Heart left ventricle (tissue), 16 donors: ENCODE measurements at regions not wholly inside any gene's neighbourhood (a gene's known extent, or its start where the extent isn't known, plus 50 kb on each side); places are given as distances from the start of the nearest gene placed in this dataset.

Experiments
- ATAC-seq, 4 donors: fragments of 200-7000 bp; cut with Tn5 transposase; one replicate each; pipeline ENCODE4 v1.9.1; 2020 to 2022; ENCODE audit warnings: moderate library complexity in 4 of 4, mild to moderate bottlenecking in 3 of 4, moderate number of reproducible peaks in 1 of 4
- DNase-seq, 5 donors: peaks; one replicate each; pipeline ENCODE4 v3.0.0-alpha.2; 2020
- H3K27ac ChIP-seq, 12 donors: fragments of 200-600 bp; sonication (generic) in 4 of 12; one replicate each; pipeline versions ENCODE4 v1.5.0 to v1.8.0; 2016 to 2022; ENCODE audit warnings: mild to moderate bottlenecking in 2 of 12
- H3K27me3 ChIP-seq, 9 donors: fragments of 200-600 bp; sonication (generic) in 2 of 9; one replicate each; pipeline versions ENCODE4 v1.5.1 to v1.8.0; 2016 to 2022; ENCODE audit warnings: mild to moderate bottlenecking in 3 of 9
- H3K36me3 ChIP-seq, 9 donors: fragments of 200-600 bp; sonication (generic) in 2 of 9; one replicate each; pipeline versions ENCODE4 v1.5.0 to v1.8.0; 2018 to 2022; ENCODE audit warnings: mild to moderate bottlenecking in 2 of 9
- H3K4me1 ChIP-seq, 12 donors: fragments of 200-600 bp; sonication (generic) in 4 of 12; one replicate each; pipeline versions ENCODE4 v1.5.0 to v1.8.0; 2016 to 2022; ENCODE audit warnings: mild to moderate bottlenecking in 3 of 12
- H3K4me3 ChIP-seq, 12 donors: fragments of 200-600 bp; sonication (generic) in 4 of 12; one replicate each; pipeline versions ENCODE4 v1.5.0 to v1.8.0; 2017 to 2022; ENCODE audit warnings: mild to moderate bottlenecking in 9 of 12, moderate library complexity in 4 of 12
- H3K9me3 ChIP-seq, 12 donors: fragments of 200-600 bp; sonication (generic) in 4 of 12; one replicate each; pipeline versions ENCODE4 v1.5.0 to v1.8.0; 2016 to 2022; ENCODE audit warnings: mild to moderate bottlenecking in 1 of 12
- POLR2A ChIP-seq, 2 donors: fragments of 450-650 bp; IDR thresholded peaks; one replicate each; pipeline ENCODE4 v1.6.1; 2017; ENCODE audit warnings: antibody characterized with exemption in 2 of 2, mild to moderate bottlenecking in 2 of 2, moderate library complexity in 2 of 2
- WGBS, 4 donors: extraction: QIAGEN DNeasy Blood & Tissue Kit in 2 of 4; methylation state at CpG; one replicate each; pipeline versions ENCODE4 v1.1.5 to v1.1.7; 2013 to 2018; 5-methylcytosine and 5-hydroxymethylcytosine counted together
- intact Hi-C, 10 donors: fragments of 100-400 bp; cut with DNase I; formaldehyde crosslinking; loops; one replicate each; pipeline versions ENCODE4 v1.11.1 to v1.14.2; 2022
- TF ChIP-seq, protein P1 (sequence below), 12 donors: fragments of 200-600 bp; sonication (generic) in 4 of 12; IDR thresholded peaks; one replicate each; pipeline versions ENCODE4 v1.5.0 to v1.8.0; 2018 to 2022; ENCODE audit warnings: antibody characterized with exemption in 12 of 12, mild to moderate bottlenecking in 5 of 12
- donor health status: ischemic (EF 13 %, LVEDD 7.1; RV severe dilation, severe dysfunction).
- donor health status: healthy with polysubstance abuse.
- donor health status: DM: no; HTN: yes; CAD: no.
- donor health status: DM: no; HTN: no; CAD: no.
- donor health status: ischemic (EF 25% LVEDD 6.9; RV normal size, moderate dysfunction).
- donor health status: ischemic (EF 25% LVEDD 5.7; RV mildly dilated, moderate dysfunction).
- donor health status: healthy.
- donor health status: DM: yes; HTN: yes; CAD: no.
- donor health status: ischemic (EF 35%, LVEDD 5.7; RV mildly dilated, moderate dysfunction).
- donor health status: nonischemic (EF 11% LVEDD 7.7; RV severe dilation, severe dysfunction).
- donor health status: DM: yes; HTN: yes; CAD: no.
- donor health status: PGD.
- donor health status: ischemic (EF 29% LVEDD 5.4; RV normal size, mild dysfunction).
- donor health status: nonischemic (EF 23%, LVEDD 6.1; RV moderate dilation, normal function).

DNA sequence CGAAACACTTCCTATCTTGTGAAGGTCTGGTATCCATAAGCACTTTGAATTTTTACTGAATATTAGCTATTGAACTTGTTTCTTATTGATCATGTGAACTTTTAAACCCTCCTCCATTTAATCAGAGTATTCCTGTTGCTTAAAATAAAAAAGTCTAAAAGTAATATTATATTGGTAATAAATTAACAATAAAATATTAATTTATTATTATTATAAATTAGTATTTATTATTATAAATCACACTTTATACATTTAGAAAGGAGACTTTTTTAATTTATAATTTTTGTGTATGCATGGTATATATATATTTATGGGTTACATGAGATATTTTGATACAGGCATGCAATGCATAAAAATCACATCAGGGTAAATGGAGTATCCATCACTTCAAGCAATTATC, 295.4 kb upstream of the NETO1 start:
- intact Hi-C loops = no loop called here
- Histone ChIP-seq H3K27ac (no peak overlapping the region), H3K4me3 (no peak overlapping the region), H3K27me3 (no peaks in the 10 kb centered on the region), H3K4me1 (no peaks in the 10 kb centered on the region), H3K9me3 (peaks cover 0 to 10% (median 0%) of the 10 kb centered on the region in 12 donors), H3K36me3 (no peaks in the 10 kb centered on the region)
- DNase-seq (no peak), ATAC-seq (no peak)
- WGBS, 4 donors = 61 to 76% (median 72%) methylated on average over 1 of the region's 1 CpG
- TF ChIP-seq, protein P1, sequence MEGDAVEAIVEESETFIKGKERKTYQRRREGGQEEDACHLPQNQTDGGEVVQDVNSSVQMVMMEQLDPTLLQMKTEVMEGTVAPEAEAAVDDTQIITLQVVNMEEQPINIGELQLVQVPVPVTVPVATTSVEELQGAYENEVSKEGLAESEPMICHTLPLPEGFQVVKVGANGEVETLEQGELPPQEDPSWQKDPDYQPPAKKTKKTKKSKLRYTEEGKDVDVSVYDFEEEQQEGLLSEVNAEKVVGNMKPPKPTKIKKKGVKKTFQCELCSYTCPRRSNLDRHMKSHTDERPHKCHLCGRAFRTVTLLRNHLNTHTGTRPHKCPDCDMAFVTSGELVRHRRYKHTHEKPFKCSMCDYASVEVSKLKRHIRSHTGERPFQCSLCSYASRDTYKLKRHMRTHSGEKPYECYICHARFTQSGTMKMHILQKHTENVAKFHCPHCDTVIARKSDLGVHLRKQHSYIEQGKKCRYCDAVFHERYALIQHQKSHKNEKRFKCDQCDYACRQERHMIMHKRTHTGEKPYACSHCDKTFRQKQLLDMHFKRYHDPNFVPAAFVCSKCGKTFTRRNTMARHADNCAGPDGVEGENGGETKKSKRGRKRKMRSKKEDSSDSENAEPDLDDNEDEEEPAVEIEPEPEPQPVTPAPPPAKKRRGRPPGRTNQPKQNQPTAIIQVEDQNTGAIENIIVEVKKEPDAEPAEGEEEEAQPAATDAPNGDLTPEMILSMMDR (IDR thresholded peaks at IDR 0.05) = no peak
- no peak for TF ChIP-seq POLR2A (IDR thresholded peaks at IDR 0.05)

- no peak for TF ChIP-seq POLR2A (IDR thresholded peaks at IDR 0.05)
- DNase-seq = no peak
- no peaks in the 10 kb centered on the region for H3K9me3 ChIP-seq
- H3K4me1 ChIP-seq = no peaks in the 10 kb centered on the region
- no peaks in the 10 kb centered on the region for H3K27me3 ChIP-seq
- H3K4me3 ChIP-seq = no peak overlapping the region
- H3K27ac ChIP-seq = no peak overlapping the region
- H3K36me3 ChIP-seq = no peaks in the 10 kb centered on the region
- ATAC-seq = no peak
- intact Hi-C loops = no loop called here
These were observed 288.3 kb upstream of the NETO1 start for GRCh38 chr18:73156117-73156516.

- 54 to 62% (median 56%) methylated on average over 2 of the region's 2 CpGs for WGBS, 4 donors
These were observed 285.5 kb upstream of the NETO1 start for GRCh38 chr18:73153271-73153670.

DNA sequence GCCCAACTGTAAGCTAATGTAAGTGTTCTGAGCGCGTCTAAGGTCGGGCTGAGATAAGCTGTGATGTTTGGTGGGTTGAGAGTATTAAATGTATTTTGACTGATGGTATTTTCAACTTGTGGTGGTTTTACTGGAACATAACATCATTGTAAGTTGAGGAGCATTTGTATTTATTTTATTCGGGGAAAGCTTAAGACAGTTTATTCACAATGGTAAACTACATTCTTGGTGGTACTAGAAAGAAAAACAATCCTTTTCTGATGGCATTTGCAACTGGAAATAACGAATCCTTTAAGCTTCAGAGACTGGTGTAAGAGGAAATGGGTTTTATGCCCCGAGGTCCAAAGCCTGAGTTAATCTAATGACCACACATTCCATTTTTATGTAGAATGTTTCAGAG, 283.3 kb upstream of the NETO1 start:
- Histone ChIP-seq H3K27me3 (no peaks in the 10 kb centered on the region), H3K36me3 (no peaks in the 10 kb centered on the region), H3K4me3 (no peak overlapping the region), H3K9me3 (peaks cover 0 to 3% (median 0%) of the 10 kb centered on the region in 12 donors), H3K27ac (no peak overlapping the region), H3K4me1 (no peaks in the 10 kb centered on the region)
- no peak for TF ChIP-seq POLR2A (IDR thresholded peaks at IDR 0.05)
- intact Hi-C loops = no loop called here
- DNase-seq (no peak), ATAC-seq (no peak)
- WGBS, 4 donors = 81 to 88% (median 82%) methylated on average over 6 of the region's 6 CpGs

More at GRCh38 chr18:73153271-73153670, 285.5 kb upstream of the NETO1 start:
- Histone ChIP-seq H3K27ac (no peak overlapping the region), H3K27me3 (no peaks in the 10 kb centered on the region), H3K4me1 (no peaks in the 10 kb centered on the region), H3K4me3 (no peak overlapping the region), H3K9me3 (peaks cover 0 to 3% (median 0%) of the 10 kb centered on the region in 12 donors), H3K36me3 (no peaks in the 10 kb centered on the region)
- TF ChIP-seq, protein P1 (IDR thresholded peaks at IDR 0.05) = no peak
- no peak for TF ChIP-seq POLR2A (IDR thresholded peaks at IDR 0.05)
- intact Hi-C loops = no loop called here
- DNase-seq (no peak), ATAC-seq (no peak)

DNA sequence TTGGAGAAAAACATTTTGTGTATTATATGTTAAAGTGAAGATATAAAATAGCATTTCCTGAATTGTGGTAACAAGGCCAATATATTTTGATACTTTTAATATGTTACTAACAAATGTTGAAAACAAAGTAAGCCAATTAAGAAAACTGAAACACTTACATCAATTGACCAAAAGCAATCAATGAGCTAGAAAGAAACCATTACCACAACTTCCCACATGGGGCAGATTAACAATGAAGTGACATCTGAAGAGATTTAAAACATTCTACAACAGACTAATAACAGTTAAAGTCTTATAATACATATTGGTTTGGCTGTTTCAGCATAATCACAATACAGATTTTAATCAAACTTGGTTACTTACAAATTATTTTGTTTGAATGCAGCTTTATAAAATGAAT, 282.4 kb upstream of the NETO1 start:
- Histone ChIP-seq H3K36me3 (no peaks in the 10 kb centered on the region), H3K9me3 (peaks cover 0 to 3% (median 0%) of the 10 kb centered on the region in 12 donors)
- ATAC-seq = no peak

More for the DNA sequence above, 282.4 kb upstream of the NETO1 start:
- Histone ChIP-seq H3K4me1 (no peaks in the 10 kb centered on the region), H3K27me3 (no peaks in the 10 kb centered on the region), H3K27ac (no peak overlapping the region), H3K4me3 (no peak overlapping the region)
- DNase-seq = no peak
- intact Hi-C loops = no loop called here
- no peak for TF ChIP-seq POLR2A (IDR thresholded peaks at IDR 0.05)
- TF ChIP-seq, protein P1 (IDR thresholded peaks at IDR 0.05) = no peak
